SKM-1 (cell line): ENCODE measurements at regions not wholly inside any gene's neighbourhood (a gene's known extent, or its start where the extent isn't known, plus 50 kb on each side); places are given as distances from the start of the nearest gene placed in this dataset.
"Not testable (repeated sequence)": the region's sequence is repeated elsewhere in the genome, so short reads cannot be mapped to it uniquely, and the experiment has no call there.

ENCODE experiments used
- DNase-seq: peaks from one replicate; lab custom pipeline; 2025; ENCODE audit not compliant: unreplicated experiment; lab: John Stamatoyannopoulos, UW

DNA sequence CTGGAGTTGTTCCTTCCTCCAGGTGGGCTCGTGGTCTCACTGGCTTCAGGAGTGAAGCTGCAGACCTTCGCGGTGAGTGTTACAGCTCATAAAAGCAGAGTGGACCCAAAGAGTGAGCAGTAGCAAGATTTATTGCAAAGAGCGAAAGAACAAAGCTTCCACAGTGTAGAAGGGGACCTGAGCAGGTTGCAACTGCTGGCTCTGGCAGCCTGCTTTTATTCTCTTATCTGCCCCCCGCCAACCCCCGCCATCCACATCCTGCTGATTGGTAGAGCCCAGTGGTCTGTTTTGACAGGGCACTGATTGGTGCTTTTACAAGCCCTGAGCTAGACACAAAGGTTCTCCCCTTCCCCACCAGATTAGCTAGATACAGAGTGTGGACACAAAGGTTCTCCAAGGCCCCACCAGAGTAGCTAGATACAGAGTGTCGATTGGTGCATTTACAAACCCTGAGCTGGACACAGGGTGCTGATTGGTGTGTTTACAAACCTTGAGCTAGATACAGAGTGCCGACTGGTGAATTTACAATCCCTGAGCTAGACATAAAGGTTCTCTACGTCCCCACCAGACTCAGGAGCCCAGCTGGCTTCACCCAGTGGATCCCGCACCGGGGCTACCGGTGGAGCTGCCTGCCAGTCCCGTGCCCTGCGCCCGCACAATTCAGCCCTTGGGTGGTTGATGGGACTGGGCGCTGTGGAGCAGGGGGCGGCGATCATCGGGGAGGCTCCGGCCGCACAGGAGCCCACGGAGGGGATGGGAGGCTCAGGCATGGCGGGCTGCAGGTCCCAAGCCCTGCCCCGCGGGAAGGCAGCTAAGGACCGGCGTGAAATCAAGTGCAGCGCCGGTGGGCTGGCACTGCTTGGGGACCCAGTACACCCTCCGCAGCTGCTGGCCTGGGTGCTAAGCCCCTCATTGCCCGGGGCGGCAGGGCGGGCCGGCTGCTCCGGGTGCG, 999.5 kb upstream of the SPRY2 start:
- not testable (repeated sequence) for DNase-seq

- DNase-seq, result not testable (repeated sequence)
Measured at GRCh38 chr13:81339666-81340065, 998.7 kb upstream of the SPRY2 start.

GRCh38 chr13:81334481-81334880, 993.6 kb upstream of the SPRY2 start:
- no peak for DNase-seq

- DNase-seq, result no peak
Measured at GRCh38 chr13:81326913-81327312, 986.0 kb upstream of the SPRY2 start.

DNA sequence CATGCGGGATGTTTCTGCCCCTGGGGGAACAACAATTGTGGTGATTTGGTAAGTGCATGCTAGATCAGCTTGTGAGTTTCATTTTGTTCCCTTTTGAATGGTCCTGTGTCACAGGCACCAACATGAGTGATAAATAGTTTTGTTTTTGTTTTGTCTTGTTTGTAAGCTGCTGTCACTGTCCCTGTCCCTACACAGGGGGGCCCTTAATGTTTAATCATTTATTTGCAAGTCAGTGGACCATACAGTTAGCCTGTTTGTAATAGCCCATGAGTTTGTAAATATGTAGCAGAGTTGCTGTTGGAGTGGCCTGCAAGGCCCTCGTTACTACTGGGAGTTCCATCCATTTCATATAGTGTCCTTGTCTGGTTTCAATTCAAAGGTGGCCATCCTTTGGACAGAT, 979.6 kb upstream of the SPRY2 start:
- DNase-seq, result no peak

DNA sequence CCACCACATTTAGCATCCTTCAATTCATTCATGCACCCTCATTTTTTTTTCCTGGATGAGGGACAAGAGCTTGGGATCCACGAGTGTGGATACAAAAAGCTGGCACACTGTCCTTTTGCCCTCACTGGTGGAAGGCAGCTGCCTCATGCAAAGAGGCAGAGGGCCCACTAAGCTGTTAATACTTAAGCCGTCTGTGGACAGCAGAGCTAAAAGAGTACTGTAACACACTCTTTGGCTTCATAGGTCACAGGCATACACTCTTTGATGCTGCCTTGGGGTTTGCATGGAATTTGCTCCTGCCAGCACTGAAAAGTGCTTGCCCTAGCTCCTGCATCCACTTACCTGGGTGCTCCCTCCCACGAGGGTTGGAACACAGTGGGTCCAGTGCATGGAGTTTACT, 978.4 kb upstream of the SPRY2 start:
- no peak for DNase-seq

DNA sequence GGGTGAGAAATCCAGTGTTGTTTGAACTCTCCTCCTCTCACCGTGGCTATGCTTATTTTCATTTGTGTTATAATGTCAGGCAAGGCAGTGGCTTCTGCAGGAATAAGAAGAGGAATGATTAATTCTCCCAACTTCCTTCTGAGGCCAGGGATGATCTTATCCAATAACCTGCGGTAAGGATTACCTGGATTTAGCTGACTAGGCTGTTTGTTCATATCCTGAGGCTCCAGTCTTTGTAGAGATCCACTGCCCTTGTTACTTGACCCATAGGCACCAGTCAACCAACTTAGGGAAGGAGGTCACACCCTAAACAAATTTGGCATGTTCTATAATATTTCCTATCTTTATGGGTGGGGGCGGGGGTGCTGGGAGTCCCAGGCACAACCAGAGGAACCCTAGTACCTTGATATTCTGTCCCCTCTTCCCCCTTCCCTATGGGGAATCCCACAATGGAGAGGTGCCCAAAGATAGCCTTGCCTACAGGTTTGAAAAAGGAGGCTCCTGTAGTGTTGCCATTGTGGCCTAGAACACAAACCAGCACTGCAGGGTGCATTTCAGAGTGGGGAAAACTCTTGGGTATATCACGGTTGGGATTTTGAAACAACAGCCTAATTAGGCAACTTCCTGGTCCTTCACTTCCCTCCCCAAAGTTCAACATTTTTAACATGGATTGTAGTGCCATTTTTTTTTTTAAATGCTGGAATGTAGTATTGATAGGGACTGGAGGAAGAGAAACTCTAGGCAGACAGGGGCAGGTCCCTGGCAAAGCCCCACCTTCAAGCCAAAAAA, 977.5 kb upstream of the SPRY2 start:
- no peak for DNase-seq

DNA sequence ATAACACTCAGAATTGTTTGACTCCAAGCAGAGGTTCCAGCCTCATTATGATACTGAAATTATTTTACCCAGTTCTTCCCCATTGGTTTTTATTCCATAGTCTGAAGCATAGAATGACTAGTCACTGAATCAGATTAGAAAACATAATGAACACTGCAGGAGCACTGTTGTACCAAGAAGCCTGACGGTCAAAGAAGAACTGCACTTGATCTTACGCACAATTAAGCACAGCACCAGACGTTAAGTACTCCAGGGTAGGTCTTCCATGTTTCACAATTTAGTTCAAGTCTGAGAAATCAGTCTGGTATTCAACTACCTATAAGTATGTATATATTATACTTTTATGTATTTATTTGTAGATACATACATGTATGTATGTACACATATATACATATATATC, 973.5 kb upstream of the SPRY2 start:
- DNase-seq, result no peak

DNA sequence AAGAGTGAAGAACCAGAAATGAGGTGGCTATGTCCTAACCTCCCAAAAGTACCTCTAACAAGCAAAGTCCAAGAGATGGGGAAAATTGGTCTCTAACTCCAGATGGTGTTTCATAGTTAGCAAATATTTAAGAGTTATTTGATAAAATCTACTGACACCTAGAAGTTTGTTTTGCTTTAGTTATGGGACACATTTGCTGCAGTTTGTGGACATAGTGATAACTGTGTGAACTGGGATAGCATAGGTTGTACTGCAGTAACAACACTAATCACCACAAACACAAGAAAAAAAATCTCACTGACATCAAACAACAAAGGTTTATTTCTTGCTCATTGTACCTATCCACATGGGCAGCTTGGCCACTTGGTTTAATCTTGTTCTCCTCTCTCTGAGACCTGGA, 965.0 kb upstream of the SPRY2 start:
- no peak for DNase-seq

- DNase-seq, result no peak
Measured at GRCh38 chr13:81304121-81304659, 963.3 kb upstream of the SPRY2 start.

DNA sequence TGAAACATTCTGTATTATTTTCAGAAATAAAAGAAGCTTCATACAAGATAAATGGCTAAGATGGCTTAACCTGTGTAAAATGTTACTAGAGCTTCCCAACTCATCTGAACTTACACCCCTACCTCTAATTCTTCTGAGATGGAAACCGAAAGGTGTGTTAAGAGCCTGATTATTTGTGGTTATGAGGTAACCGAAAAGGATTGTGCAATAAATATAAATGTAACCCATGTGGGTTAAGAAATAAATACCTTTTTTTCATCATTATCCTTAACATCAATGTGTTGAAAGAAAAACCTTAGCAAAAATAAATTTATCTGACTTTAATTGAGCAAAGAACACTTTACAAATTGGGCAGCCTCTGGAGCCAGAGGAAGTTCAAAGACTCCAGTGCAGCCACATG, 961.8 kb upstream of the SPRY2 start:
- no peak for DNase-seq

DNA sequence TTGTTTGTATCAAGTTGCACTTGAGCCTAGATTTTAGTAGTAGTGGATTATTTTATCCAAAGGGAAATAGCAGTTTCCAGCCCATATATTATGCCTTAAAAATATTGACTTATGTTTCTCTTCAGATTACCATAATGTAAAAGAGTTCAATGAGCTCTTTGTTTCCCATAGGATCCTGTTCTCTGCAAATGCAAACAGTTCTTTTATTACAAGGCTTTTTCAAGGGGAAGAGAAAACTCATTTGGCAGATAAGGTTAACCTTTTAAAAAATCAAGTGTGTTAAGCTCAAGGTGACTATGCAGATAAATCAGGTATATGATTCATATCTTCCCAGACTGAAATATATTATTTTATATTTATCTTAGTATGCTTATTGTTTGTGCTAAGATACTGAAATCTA, 961.2 kb upstream of the SPRY2 start:
- no peak for DNase-seq

DNA sequence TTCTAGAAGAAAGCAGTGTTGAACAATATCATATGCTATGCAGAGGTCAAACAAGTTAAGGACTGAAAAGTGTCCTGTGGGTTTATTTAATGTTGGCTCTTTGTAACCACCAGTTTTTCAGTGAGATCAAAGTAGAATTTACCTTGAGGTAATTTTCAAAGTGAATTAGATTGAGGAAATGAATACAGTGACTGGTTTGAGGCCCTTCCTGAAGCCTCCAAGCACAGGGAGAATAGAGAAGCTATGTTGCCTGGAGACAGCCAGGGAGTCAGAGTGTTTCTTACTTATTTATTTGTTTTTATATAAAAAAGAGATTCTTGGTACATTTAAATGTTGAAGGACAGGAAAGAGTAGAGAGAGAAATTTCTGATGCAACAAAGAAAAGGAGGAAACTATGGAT, 954.3 kb upstream of the SPRY2 start:
- DNase-seq, result no peak

DNA sequence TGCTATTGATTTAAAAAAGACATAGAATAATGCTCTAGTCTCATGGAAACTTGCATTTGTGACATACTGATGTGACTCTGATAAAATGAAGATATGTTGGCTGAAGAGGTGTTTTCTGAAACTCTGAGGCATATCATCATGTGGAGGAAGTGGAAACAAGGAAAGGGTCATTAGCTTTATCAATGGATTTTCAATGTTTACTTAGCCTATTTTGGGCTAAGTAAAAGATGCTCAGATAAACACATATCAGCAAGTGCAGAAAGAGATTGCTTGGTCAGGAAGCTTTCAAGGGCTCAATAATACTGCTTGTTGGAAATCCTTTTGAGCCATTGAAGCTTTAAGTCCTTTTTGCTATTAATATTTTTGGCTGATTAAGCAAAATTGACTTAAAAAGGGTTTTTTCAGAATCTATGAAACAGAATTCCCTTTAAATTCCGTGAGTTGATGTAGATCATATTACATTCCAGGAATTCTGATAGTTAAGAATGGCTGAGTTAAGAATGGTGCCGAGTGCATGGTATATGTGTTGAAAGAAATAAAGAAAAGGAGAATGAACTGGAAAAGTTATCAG, 952.8 kb upstream of the SPRY2 start:
- no peak for DNase-seq

GRCh38 chr13:81283561-81283960, 942.6 kb upstream of the SPRY2 start:
- no peak for DNase-seq

- DNase-seq, result no peak
Measured at GRCh38 chr13:81283062-81283461, 942.1 kb upstream of the SPRY2 start.

GRCh38 chr13:81275666-81276258, 934.8 kb upstream of the SPRY2 start:
- no peak for DNase-seq

GRCh38 chr13:81247711-81248110, 906.8 kb upstream of the SPRY2 start:
- DNase-seq, result no peak

DNA sequence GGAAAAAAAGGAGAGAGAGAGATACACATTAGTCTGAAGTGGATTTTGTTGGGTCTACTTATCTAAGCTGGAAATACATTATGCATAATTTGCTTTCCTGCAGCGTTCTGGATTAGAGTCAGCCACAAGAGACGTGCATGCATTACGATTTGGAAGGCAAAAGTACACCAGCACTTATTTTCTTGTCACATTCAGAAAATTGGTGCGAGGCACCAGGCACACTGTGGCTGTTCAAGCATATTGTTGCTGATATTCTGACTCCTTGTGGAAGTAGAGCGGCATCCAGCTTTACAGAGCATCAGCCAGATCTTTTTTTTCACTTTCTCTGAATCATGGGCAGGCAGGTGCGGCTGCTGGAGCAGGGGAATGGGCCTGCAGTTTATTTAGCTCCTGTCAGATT, 905.6 kb upstream of the SPRY2 start:
- no peak for DNase-seq

DNA sequence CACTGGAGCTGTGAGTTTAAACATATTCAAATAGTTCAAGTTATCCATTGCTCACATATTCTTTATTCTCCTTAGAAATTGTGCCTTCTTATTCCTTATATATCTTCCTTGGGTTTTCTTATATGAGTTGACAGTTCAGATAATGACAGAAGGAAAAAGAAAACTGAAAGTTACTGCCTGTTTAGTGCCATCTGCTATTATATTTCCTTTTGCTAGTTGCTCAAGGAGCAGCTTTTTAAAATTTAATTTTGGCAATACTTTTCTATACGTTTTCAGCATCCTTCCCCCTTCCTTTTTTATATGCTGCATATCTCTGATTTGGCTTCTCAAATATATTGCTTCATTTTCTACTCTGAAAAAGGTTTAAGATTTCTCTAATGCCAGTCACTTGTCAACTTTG, 903.1 kb upstream of the SPRY2 start:
- no peak for DNase-seq

DNA sequence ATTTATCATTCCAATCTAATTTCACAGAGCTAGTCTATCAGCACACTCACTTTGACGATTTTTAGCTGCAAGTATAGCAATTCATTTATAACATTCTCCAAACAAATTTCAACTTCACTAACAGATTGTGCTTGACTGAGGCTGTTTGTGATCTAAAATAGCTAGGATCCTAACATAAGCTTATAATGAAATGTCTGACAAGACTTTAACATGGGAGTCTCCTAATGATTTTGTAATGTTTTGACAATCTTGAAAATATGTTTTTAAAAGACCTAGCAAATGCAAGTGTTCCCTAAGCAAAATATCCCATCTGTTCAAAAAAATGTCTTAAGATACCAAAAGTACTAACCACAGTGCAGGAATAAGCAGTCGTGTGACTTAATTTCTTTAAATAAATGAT, 889.5 kb upstream of the SPRY2 start:
- no peak for DNase-seq
